NCI-H2171 treated with DMSO at 0.1 percent for 48 hours (cell line): ENCODE measurements at regions not wholly inside any gene's neighbourhood (a gene's known extent, or its start where the extent isn't known, plus 50 kb on each side); places are given as distances from the start of the nearest gene placed in this dataset.
"Not testable (repeated sequence)": the region's sequence is repeated elsewhere in the genome, so short reads cannot be mapped to it uniquely, and the experiment has no call there.

Experiments
- DNase-seq: peaks from one replicate; lab custom pipeline; 2025; lab: John Stamatoyannopoulos, UW

- no peak for DNase-seq
Observed at GRCh38 chr6:82801083-82801482, 264.6 kb downstream of the UBE3D start.

- not testable (repeated sequence) for DNase-seq
Observed at GRCh38 chr6:82816243-82816642, 249.4 kb downstream of the UBE3D start.

DNA sequence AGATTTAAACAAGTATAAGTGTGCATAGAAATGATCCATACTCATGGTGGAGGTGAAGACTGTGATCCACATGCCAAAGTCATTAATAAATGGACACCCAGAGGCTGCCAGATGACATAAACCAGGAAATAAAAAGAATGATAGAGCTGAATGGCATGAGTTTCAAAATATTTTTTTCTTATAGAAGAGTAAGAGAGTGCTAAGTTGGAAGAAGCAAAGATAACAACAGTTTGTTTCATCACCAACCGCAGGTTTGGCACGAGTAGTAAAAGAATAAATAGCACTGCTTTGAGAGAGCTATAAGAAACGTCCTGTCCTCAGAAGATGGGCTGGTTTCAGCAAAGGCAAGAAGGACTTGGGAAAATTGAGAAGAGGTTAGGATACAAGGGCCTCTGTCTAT, 246.9 kb downstream of the UBE3D start:
- DNase-seq: no peak

DNA sequence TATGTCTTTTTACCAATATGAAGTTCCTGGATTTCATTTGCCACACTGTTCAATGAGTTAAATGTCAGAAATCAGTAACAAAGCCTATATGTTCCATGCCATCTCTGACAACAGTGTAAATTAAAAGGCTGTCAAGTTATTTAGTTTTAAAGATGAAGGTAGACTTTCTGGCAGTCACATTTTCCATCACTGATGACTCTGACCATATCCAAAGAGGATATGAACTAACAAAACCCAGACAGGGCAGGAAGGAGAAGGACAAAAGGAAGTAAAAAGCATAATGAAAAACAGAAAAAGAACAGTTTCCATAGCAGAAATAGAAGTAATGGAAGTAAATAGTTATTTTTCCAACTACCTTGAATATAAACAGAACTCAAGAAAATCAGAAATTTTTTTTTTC, 242.3 kb downstream of the UBE3D start:
- DNase-seq: no peak

GRCh38 chr6:82832811-82833210, 232.8 kb downstream of the UBE3D start:
- DNase-seq: no peak

DNA sequence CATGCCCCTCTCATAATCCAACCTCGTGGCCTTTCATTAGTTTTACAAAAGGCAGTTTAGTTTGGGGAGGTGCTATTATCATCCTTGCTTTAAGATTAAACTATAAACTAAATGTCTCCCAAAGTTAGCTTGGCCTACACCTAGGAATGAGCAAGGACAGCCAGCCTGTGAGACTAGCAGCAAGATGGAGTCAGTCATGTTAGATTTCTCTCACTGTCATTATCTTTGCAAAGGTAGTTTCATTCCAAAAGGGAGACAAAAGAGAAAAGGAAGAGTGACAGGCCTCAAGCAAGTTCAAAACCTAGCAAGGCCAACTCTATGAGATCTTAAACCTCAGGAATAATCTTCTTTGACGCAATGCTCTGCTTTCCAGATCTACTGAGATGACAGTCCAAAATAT, 232.2 kb downstream of the UBE3D start:
- no peak for DNase-seq

DNA sequence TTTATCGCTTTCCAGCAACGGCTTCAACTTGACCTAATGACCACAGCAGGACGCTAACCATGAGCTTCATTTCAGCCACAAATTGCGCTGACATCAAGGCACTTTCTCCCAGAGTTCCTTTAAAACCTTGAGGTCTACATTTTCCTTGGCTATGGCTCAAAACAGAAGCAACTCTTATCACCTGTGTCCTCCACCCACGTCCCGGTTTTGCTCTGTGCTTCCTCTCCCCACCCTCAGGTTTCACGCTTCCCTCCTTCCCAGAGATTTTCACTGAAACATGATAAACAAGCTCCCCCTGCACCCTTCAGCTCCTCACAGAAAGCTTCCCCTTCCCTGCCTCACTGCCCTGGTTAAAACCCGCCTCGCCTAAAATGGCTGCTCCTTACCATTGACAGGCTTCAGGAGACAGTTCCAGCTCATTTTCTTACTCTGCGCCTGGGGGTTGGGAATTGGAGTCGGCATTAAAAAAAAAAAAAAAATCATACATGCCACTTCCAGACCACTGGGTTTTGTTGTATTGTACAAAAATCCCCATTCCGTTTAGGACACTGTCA, 229.5 kb downstream of the UBE3D start:
- no peak for DNase-seq

GRCh38 chr6:82840571-82840970, 225.1 kb downstream of the UBE3D start:
- DNase-seq: no peak

DNA sequence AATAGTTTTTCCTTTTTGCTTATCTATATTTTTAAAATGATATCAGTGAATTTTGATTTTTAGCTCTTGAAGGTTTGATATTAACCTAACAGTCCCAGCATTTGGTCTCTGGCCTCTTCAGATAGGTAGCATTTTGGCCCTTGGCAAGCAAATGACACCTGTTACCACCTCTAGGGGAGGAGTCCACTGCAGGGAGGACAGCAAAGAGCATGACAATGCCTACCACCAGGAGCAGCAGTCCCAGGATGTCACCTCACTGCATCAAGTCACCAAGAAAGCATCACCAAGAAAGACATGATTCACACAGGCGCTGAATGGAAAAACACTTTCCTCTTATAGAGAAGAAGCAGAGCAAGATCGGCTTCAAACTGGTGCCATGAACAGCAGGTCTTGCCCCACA, 224.3 kb downstream of the UBE3D start:
- DNase-seq: no peak
